GM19463 (cell line): ENCODE measurements at regions not wholly inside any gene's neighbourhood (a gene's known extent, or its start where the extent isn't known, plus 50 kb on each side); places are given as distances from the start of the nearest gene placed in this dataset.
"Not testable (repeated sequence)": the region's sequence is repeated elsewhere in the genome, so short reads cannot be mapped to it uniquely, and the experiment has no call there.

Experiments
- ATAC-seq: cut with Tn5 transposase; IDR thresholded peaks from one replicate; pipeline ENCODE4 v1.9.1; 2021; ENCODE audit warnings: mild to moderate bottlenecking, moderate library complexity; ENCODE audit not compliant: unreplicated experiment

GRCh38 chrX:41033299-41033698 lies 51.9 kb upstream of the USP9X start:
- no peak for ATAC-seq

GRCh38 chrX:41034902-41035301 lies 50.3 kb upstream of the USP9X start:
- not testable (repeated sequence) for ATAC-seq
